HG03139 (cell line): ENCODE measurements at regions not wholly inside any gene's neighbourhood (a gene's known extent, or its start where the extent isn't known, plus 50 kb on each side); places are given as distances from the start of the nearest gene placed in this dataset.
"Not testable (repeated sequence)": the region's sequence is repeated elsewhere in the genome, so short reads cannot be mapped to it uniquely, and the experiment has no call there.

Source experiments
- ATAC-seq: cut with Tn5 transposase; IDR thresholded peaks from one replicate; pipeline ENCODE4 v1.9.1; 2021; ENCODE audit not compliant: unreplicated experiment

DNA sequence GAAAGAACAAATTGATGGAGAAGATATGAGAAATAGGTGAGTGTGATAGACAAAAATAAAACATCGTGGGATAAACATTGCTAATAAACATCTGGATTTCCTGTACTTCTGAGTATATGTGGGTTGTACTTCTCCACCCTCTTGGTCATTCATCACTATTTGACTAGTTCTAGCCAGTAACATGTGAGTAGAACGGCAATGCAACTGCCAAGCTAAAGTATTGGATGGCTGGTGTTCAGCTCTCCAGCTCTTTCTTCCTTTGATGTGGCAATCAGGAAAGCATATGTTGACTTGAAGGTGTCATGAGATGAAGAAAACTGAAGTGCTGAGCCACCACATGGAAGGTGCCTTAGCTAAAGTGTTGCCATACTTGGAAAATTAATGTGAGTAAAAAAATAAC lies 144.9 kb downstream of the SCG2 start:
- ATAC-seq = no peak

DNA sequence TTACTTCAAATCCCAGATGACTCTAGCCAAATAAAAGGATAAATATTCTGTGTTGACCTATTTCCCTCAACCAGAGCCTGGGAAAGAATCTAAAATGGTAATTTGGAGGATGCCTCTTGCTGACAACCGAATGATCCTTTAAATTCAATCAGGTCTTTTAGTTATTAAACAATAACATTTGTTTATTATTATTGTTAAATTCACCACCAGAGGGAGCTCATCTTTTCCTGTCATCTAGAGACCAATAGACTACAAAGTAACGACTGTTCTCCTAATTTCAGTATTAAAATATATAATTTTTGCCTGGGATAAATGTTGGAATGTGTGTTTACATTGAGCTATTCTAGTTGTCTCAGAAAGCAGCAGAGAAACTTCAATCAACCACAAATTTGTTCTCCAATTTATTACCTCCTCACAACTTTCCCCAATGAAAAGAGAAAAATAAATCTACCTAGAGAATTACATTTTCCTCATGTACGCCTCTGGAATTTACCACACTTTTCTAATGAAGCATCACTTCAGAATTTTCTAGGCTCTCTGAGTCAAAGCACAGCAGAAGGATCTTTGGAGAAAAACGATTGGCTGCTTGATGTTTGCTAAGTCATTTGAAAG lies 142.7 kb downstream of the SCG2 start:
- ATAC-seq = no peak

DNA sequence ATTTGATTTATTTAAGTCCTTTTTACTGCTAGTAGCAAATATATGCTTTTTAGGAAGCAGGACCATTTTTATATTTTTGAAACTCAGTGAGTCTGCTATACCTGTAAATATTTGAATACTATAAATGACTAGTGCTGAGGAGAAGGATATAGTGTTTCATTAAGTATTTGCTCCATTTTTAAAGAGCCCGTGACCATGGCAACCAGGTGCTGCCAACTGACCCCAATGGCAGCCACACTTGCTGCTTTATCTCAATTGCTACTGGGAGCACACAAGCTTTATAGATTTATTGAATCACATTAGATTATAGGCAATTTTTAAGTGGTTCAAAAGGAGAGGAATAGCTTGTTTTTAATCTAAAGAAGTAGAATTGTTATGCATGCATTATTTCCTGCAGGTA lies 142.0 kb downstream of the SCG2 start:
- ATAC-seq = no peak

DNA sequence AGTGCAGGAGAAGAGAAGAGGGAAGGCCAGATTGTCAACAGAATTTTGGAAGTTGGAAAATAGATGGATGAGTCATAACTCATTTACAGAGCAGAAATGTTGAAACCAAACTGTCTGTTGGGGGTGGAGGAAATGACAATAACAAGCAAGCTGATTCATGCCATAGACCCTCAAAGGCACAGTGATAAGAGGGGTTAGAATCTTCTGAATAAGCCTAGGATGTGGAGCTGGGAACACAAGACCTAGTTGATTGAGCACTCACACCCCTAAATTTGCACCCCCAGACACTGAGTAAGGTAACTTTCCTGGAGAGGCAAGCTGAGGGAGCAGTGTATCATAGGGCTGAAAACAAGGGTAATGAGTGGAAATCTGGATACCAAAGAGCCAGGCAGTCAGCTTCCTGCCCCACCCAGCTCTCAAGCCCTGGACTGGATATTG lies 141.4 kb downstream of the SCG2 start:
- no peak for ATAC-seq

DNA sequence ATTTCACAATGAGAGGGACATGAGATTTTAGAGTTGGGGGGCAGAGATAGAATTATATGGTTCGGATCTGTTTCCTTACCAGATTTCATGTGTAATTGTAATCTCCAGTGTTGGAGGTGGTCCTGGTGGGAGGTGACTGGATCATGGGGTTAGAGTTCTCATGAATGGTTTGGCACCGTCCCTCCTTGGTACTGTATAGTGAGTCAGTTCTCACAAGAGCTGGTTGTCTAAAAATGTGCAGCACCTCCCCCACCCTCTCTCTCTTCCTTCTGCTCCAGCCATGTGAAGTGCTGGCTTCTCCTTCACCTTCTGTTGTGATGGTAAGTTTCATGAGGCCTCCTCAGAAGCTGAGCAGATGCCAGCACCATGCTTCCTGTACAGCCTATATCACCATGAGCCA lies 138.1 kb downstream of the SCG2 start:
- ATAC-seq = no peak

DNA sequence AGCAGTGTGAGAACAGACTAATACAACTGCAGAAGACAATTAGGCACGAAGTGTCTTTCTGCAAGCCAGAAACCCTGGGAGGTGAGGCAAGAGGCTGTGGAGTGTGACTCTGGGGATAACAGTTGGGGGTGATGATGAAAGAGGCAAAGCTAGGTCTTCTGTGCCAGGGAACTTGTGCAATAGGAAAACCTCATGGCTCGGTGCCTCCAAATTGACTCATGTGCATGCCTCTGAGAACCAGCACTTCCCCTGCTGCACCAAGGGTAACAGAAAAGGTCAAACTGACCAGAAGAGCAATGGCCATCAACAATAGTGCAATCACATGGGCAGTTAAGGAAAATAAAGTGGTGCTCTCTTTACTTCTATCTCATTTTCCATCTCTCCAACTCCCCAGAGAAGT lies 136.4 kb downstream of the SCG2 start:
- no peak for ATAC-seq

DNA sequence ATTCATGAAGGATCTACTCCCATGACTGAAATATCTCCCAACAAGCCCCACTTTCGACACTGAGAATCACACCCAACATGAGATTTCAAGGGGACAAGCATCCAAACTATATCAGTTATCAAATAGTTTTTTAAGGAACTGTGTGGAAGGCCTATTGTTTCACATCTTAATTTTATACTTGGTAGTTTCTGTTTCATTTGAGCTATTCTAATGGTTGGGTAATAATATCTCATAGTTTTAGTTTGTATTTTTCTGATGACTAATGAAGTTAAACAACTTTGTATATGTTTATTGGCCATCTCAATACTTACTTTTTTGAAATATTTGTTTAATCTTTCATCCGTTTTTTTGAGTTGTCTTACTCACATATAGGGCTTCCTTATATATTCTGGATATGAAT lies 135.0 kb downstream of the SCG2 start:
- ATAC-seq = no peak

DNA sequence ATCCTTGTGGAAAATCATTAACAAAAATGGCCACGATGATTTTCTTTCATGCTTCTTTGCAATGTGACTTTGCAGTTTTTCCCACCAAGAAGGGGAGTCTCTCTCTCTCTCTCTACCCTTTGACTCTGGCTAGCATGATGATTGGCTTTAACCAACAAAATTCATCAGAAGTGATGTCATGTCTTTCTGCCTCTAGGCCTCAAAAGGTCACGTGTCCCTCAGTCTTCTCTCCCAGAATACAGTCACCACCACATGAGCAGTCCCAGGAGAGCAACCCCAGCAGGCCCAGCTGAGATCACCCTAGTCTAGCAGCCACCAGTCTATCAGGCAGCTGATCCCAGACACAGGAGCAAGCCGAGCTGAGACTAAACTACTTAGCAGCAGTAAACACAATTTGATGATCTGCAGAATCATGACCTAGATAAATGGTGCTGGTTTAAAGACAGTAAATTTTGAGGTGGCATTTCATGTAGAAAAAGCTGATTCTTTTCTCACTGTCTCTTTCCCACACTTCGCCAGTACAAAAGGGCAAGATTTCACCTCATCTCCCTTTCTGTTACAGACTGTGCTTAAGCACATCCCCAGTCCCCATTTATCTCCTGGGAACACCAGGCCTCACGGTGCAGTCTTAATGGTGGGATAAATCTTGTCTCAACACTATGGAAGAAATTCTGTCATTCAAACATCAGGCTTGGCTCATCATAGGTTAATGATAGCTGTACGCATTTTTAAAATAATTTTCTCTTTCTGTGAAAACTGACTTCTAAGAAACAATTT lies 132.7 kb downstream of the SCG2 start:
- ATAC-seq = no peak

DNA sequence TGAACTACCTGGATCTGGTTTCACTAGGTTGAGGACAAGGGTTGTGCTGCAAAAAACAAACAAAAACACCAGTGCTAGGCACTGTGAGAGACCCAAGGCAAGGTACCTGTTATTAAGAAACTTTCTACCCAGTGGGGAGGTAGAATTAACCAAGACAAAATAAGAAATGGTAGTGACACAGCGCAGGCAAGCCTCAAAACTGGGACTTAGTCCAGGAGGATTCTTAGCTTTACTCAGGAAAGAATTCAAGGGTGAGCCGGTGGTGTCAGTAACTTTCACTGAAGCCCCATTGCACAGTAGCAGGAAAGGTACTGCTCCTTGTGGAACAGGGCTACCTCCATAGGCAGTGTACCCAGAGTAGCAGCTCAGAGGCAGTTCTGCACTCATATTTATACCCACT lies 131.6 kb downstream of the SCG2 start:
- no peak for ATAC-seq

DNA sequence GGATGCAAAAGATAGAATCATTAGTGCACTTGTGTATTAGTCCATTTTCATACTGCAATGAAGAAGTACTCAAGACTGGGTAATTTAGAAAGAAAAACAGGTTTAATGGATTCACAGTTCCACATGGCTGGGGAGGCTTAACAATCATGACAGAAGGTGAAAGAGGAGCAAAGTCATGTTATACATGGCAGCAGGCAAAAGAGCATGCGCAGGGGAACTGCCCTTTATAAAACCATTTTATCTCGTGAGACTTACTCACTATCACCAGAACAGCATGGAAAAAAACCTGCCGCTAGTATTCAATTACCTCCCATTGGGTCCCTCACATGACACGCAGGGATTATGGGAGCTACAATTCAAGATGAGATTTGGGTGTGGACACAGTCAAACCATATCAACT lies 129.4 kb downstream of the SCG2 start:
- ATAC-seq = no peak

DNA sequence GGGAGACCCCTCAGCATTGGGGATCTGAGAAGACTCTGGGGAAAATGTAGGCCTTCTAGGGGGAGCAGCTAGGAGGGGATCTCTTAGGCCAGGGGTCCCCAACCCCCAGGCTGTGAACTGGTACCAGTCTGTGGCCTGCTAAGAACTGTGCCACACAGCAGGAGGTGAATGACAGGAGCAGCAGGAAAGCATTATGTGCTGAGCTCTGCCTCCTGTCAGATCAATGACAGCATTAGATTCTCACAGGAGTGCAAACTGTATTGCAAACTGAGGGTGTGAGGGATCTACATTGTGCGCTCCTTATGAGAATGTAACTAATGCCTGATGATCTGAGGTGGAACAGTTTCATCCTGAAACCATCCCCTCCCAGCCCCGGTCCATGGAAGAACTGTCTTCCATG lies 127.3 kb downstream of the SCG2 start:
- no peak for ATAC-seq

DNA sequence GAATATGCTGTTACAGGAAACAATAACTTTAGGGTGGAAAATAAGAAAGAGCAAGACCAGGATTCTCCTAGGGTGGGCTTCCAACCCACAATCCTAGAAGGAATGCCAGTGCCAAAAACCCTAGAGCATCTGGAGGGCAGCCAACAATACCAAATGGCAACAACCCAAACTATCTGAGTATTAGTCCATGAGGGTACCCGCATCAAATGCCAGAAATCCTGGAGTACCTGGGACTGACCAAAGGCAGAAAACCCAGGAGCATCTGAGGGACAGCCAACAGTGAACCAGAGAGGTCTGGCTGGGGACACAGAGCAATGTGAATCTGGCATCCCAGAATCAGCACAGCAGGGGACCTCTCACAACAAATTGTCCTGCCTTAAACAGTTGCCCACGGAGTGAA lies 126.3 kb downstream of the SCG2 start:
- no peak for ATAC-seq

DNA sequence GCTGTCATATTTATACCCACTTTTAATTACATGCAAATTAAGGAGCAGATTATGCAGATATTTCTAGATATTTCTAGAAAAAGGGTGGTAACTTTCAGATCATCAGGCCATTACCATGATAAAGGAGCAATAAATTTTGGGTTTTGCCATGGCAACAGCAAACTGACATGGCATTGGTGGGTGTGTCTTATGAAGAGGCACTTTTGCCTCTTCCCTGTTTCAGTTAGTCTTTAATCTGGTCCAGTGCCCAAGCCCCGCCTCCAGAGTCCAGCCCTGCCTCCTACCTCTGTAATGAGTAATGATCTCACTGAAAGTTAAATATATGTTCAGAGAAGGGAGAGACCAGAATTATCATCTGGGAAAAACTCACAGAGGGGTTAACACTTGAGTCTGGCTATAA lies 124.8 kb downstream of the SCG2 start:
- no peak for ATAC-seq

DNA sequence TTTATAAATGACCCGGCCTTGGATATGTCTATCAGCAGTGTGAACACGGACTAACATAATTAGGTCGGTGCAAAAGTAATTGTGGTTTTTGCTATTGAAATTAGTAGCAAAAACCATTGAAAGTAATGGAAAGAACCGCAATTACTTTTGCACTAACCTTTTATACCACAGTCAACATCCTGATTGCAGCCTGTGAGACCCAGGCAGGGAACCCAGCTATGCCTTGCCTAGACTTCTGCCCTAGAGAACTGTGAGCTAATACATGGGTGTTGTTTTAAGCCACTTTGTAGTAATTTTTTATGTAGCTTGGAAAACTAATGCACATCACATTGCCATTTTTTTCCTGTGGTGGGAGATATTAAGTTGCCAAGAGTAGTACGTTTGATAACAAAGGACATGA lies 120.7 kb downstream of the SCG2 start:
- ATAC-seq = no peak

DNA sequence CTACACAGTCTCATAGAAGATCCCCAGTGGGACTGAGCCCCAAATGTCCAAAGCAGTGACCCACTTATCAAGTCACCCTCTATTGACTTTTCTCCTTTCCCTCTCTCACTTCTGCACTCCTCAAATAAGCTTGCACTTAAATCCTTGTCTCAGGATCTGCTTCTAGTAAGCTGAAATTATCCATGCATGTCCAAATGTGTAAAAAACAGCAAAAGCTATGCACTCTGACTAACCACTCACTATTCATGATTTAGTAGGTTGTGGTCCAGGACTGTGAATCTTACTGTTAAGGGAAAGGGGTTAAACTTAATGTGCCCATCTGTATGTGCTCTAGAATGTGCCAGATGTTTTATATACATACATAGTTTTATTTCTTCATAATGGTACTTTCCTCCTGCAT lies 115.4 kb downstream of the SCG2 start:
- no peak for ATAC-seq

DNA sequence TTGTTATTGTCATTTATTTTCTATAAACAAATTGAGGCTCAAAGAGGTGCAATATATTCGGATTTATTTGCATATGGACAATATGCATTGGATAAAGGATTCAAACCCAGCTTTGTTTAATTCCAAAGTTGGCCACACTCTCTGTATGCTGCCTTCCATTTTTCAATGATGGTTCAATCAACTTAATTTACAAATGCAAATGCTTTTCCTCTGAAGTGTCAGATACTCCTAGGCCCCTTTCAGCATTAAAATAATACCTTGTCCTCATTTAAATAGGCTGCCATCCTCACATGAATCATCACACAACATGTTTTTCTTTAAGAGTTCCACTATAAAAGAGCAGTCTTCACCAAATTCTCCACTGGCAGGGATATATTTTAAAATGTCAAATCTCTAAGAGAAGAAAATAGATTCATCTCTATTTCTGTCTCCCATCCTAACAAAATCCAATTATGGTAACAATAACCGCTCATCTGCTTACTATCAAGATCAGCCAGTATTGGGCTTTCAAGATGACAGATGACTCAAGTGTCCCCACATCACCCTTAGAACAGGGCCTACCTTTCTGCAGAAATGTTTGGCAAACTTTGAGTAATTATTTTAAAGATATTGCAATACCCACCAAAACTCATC lies 114.8 kb downstream of the SCG2 start:
- ATAC-seq = no peak

DNA sequence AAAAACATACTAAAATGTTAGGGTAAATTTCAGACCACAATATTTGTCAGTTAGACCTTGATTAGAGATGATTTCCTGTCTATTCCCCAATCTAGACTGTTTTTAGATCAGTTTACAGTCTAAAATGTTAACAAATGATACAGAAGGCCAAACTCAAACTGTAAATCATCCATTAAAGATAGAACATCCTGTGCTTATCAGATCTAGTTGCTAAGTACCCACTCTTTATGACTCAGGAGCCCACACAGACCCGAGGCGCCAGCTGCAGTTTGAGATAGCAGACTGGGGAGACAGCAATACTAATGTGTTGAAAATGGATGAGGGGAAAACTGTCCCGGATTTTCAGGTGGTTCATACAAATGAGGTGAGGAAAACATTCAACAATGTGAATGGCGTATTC lies 113.3 kb downstream of the SCG2 start:
- no peak for ATAC-seq

DNA sequence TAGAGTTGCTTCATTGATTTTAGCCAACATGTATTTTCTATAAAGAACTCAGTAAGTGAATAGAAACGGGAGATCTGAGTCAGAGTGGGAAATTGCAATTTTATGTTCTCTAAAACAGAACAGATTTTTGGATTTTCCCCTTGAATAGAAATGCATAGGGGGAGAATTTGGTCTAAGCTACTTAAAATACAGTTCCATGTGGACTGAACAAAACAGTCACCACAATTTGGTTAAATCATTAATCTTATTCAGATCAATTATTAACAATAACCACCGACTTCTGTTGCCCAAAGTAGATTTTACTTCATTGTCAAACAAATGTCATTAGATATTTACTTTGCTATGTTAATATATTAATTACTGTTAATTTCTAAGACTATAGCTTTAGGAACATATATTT lies 107.7 kb downstream of the SCG2 start:
- no peak for ATAC-seq

DNA sequence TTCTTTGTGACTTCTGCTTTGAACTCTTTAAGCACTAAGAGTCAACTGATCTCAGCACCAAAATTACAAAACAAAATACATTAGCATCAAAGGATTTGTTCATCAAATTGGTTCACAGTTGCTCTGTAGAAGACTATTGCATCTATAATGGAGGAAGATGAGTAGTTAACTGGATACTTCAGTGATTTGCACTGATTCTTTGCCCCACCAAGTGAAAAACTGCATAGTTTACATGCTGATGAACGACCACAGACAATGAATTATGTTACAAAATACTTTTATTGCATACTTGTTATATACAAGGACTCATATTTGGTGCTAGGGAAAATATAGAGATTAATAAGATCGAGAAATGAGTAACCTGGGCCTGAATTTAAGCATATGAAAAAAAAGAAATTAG lies 107.2 kb downstream of the SCG2 start:
- ATAC-seq = no peak

DNA sequence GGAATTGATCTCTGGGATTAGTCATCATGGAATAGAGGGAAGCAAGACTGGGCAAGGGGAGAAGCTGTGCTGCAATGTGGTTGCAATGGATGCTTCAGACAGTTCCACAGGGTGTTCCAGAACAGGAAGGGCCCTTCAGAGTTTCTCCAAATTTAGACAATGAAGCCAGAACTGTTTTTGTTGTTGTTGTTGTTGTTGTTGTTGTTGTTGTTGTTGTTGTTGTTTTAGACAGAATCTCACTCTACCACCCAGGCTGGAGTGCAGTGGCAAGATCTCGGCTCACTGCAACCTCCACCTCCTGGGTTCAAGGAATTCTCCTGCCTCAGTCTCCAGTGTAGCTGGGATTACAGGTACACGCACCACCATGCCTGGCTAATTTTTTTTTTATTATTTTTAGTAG lies 105.3 kb downstream of the SCG2 start:
- not testable (repeated sequence) for ATAC-seq

DNA sequence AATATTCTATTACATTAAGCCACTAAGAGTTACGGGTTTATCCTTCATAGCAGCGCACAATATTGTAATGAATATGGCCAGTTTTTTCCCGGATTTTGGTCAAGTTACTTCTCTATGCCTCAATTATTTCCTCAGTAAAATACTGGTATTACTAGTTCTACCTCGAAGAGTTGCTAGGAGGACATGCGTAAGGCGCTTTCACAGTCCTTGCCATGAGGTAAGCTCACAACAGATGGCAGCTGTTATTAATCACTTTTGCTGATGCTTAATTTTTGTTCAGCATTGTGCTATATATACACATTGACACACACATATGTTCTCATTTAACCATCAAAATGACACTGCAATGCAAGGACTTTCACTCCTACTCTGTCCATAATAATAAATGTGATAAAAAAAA lies 101.5 kb downstream of the SCG2 start:
- no peak for ATAC-seq

DNA sequence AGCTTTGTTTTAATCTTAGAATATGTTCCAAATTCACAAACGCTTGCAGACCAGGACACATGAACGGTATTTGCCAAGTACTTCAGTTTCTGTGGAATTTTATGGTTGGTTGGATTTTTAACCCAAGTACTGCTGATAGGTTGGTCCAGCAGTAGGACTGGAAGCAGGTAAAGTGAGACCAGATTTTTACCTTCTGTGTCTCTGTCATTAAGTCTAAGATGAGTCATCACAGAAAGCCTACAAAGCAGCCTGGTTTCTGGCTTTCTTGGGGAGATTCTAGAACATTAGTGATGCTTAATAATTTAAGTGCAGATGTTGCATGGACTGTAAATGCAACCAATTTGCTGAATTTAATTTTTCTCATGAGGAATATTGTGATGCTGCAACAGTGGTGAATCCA lies 100.5 kb downstream of the SCG2 start:
- no peak for ATAC-seq

DNA sequence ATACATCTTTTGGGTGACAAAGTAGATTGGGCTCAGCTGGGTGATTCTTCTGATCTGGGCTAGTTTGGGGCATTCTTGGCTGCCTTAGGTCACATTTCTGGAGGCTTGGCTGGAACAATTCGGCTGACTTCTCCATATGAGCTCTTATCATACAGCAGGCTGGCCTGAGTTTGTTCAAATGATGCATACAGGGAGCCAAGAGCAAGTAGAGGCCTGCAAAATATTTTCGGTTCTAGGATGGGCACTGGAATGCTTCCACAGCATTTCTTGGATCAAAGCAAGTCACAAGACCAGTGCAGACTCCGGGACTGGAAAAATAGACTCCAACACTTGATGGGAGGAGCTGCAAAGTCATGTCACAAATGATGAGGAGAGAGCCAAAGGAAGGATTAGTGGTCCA lies 98.4 kb downstream of the SCG2 start:
- ATAC-seq = no peak
